NT2/D1 (cell line): ENCODE measurements at regions not wholly inside any gene's neighbourhood (a gene's known extent, or its start where the extent isn't known, plus 50 kb on each side); places are given as distances from the start of the nearest gene placed in this dataset.

Experiments used
- SUZ12 ChIP-seq: IDR thresholded peaks from 2 replicates; pipeline ENCODE4 v1.6.1; 2011; ENCODE audit not compliant: insufficient read length, insufficient read depth; ENCODE audit errors: extremely low read depth
- ZNF274 ChIP-seq: IDR thresholded peaks from 2 replicates; pipeline ENCODE4 v1.6.1; 2011; ENCODE audit warnings: mild to moderate bottlenecking, low read depth, low read length

- TF ChIP-seq SUZ12 (no peak), ZNF274 (no peak)
These were observed 245.1 kb downstream of the STK31 start for GRCh38 chr7:23955145-23955544.
